ENCODE measurements at regions not wholly inside any gene's neighbourhood (a gene's known extent, or its start where the extent isn't known, plus 50 kb on each side); places are given as distances from the start of the nearest gene placed in this dataset.

GRCh38 chr1:173117761-173118160 lies 67.0 kb upstream of the TNFSF18 start:
- intact Hi-C loops (cut with micrococcal nuclease; ENCODE audit: unreplicated experiment) = no loop called here
- Histone ChIP-seq H3K36me3 (ENCODE audit: insufficient read depth, low read length, poor library complexity, severe bottlenecking) (no peaks in the 10 kb centered on the region), H3K27ac (ENCODE audit: low read depth, low read length, poor library complexity, severe bottlenecking) (no peak overlapping the region), H3K9me3 (ENCODE audit: low read depth, low read length, poor library complexity, severe bottlenecking) (no peaks in the 10 kb centered on the region), H3K4me1 (ENCODE audit: insufficient read depth, low read length, poor library complexity, severe bottlenecking) (peaks cover 9% of the 10 kb centered on the region), H3K4me3 (ENCODE audit: low read depth, low read length, poor library complexity, severe bottlenecking) (no peak overlapping the region), H3K27me3 (replicated peaks; ENCODE audit: insufficient read depth, low read depth, low read length, poor library complexity) (no peaks in the 10 kb centered on the region)
- BruUV-seq (replicated peaks) = no TSS peak
- no peak for TF ChIP-seq CTCF (conservative IDR thresholded peaks at IDR 0.05; ENCODE audit: low read depth, low read length)
- DNase-seq (ENCODE audit: low spot score) = no peak
- ChIA-PET POLR2A (ENCODE audit: low non-redundant PET) (no interaction called here), CTCF (no interaction called here)

GRCh38 chr1:173117108-173117633 lies 66.4 kb upstream of the TNFSF18 start:
- TF ChIP-seq EZH2 (IDR thresholded peaks at IDR 0.05; ENCODE audit: borderline replicate concordance, low read depth, low read length, poor library complexity, severe bottlenecking) (no peak), CTCF (conservative IDR thresholded peaks at IDR 0.05; ENCODE audit: low read depth, low read length) (no peak)
- no peak for DNase-seq (ENCODE audit: low spot score)
- ChIA-PET POLR2A (ENCODE audit: low non-redundant PET) (no interaction called here), CTCF (no interaction called here)
- H3K27ac ChIP-seq (ENCODE audit: low read depth, low read length, poor library complexity, severe bottlenecking) = no peak overlapping the region
- no peak overlapping the region for H3K4me3 ChIP-seq (ENCODE audit: low read depth, low read length, poor library complexity, severe bottlenecking)
- H3K4me1 ChIP-seq (ENCODE audit: insufficient read depth, low read length, poor library complexity, severe bottlenecking) = peaks cover 3% of the 10 kb centered on the region
- intact Hi-C loops (cut with micrococcal nuclease; ENCODE audit: unreplicated experiment) = no loop called here
- BruUV-seq (replicated peaks) = no TSS peak
- H3K27me3 ChIP-seq (replicated peaks; ENCODE audit: insufficient read depth, low read depth, low read length, poor library complexity) = no peaks in the 10 kb centered on the region
- no peaks in the 10 kb centered on the region for H3K36me3 ChIP-seq (ENCODE audit: insufficient read depth, low read length, poor library complexity, severe bottlenecking)
- no peaks in the 10 kb centered on the region for H3K9me3 ChIP-seq (ENCODE audit: low read depth, low read length, poor library complexity, severe bottlenecking)

- POLR2A ChIA-PET (ENCODE audit: low non-redundant PET) = no interaction called here
- CTCF ChIA-PET = no interaction called here
- intact Hi-C loops (cut with micrococcal nuclease; ENCODE audit: unreplicated experiment) = no loop called here
- no peak overlapping the region for H3K27ac ChIP-seq (ENCODE audit: low read depth, low read length, poor library complexity, severe bottlenecking)
- TF ChIP-seq CTCF (conservative IDR thresholded peaks at IDR 0.05; ENCODE audit: low read depth, low read length) = no peak
- TF ChIP-seq EZH2 (IDR thresholded peaks at IDR 0.05; ENCODE audit: borderline replicate concordance, low read depth, low read length, poor library complexity, severe bottlenecking) = no peak
- no peak overlapping the region for H3K4me3 ChIP-seq (ENCODE audit: low read depth, low read length, poor library complexity, severe bottlenecking)
- no peaks in the 10 kb centered on the region for H3K27me3 ChIP-seq (replicated peaks; ENCODE audit: insufficient read depth, low read depth, low read length, poor library complexity)
- DNase-seq (ENCODE audit: low spot score) = no peak
- H3K4me1 ChIP-seq (ENCODE audit: insufficient read depth, low read length, poor library complexity, severe bottlenecking) = no peaks in the 10 kb centered on the region
- no peaks in the 10 kb centered on the region for H3K9me3 ChIP-seq (ENCODE audit: low read depth, low read length, poor library complexity, severe bottlenecking)
- H3K36me3 ChIP-seq (ENCODE audit: insufficient read depth, low read length, poor library complexity, severe bottlenecking) = no peaks in the 10 kb centered on the region
- BruUV-seq (replicated peaks) = no TSS peak
Observed at GRCh38 chr1:173114346-173114745, 63.6 kb upstream of the TNFSF18 start.

Data from A673 (cell line).